Colonic mucosa (tissue), 4 donors: ENCODE measurements at regions not wholly inside any gene's neighbourhood (a gene's known extent, or its start where the extent isn't known, plus 50 kb on each side); places are given as distances from the start of the nearest gene placed in this dataset.

Source experiments
- DNase-seq: peaks from one replicate; pipeline ENCODE4 v3.0.0-alpha.2; 2020
- H3K27ac ChIP-seq: fragments of 200-600 bp; one replicate; pipeline ENCODE4 v1.8.0; 2021
- H3K27me3 ChIP-seq: fragments of 200-600 bp; one replicate; pipeline ENCODE4 v1.8.0; 2021
- H3K36me3 ChIP-seq: fragments of 200-600 bp; one replicate; pipeline ENCODE4 v1.8.0; 2021
- H3K4me1 ChIP-seq: fragments of 200-600 bp; one replicate; pipeline ENCODE4 v1.8.0; 2021; ENCODE audit warnings: mild to moderate bottlenecking
- H3K4me3 ChIP-seq: fragments of 200-600 bp; one replicate; pipeline ENCODE4 v1.8.0; 2021
- H3K9ac ChIP-seq, 2 donors: one replicate each; pipeline ENCODE4 v1.7.0; 2013; ENCODE audit warnings: control low read depth in 2 of 2, low read depth in 2 of 2, low read length in 2 of 2
- H3K9me3 ChIP-seq: fragments of 200-600 bp; one replicate; pipeline ENCODE4 v1.8.0; 2021
- CTCF ChIP-seq: fragments of 200-600 bp; IDR thresholded peaks from one replicate; pipeline ENCODE4 v1.8.0; 2022; ENCODE audit warnings: antibody characterized with exemption, mild to moderate bottlenecking
- intact Hi-C: fragments of 100-400 bp; cut with DNase I; formaldehyde crosslinking; loops from one replicate; pipeline ENCODE4 v1.14.1; 2022
- donor health status: healthy.
- donor health status: DM: no; HTN: no; CAD: no.
- donor health status: DM: no; HTN: no; CAD: no.

- H3K27me3 ChIP-seq = no peaks in the 10 kb centered on the region
- no peak for DNase-seq
- no peaks in the 10 kb centered on the region for H3K4me1 ChIP-seq
- TF ChIP-seq CTCF = no peak
- no peak overlapping the region for H3K27ac ChIP-seq
- H3K4me3 ChIP-seq = no peak overlapping the region
- no peaks in the 10 kb centered on the region for H3K36me3 ChIP-seq
- intact Hi-C loops = no loop called here
- no peaks in the 10 kb centered on the region for H3K9me3 ChIP-seq
- no peak overlapping the region for H3K9ac ChIP-seq
Observed at GRCh38 chr18:51478908-51479307, 281.4 kb upstream of the MEX3C start.

DNA sequence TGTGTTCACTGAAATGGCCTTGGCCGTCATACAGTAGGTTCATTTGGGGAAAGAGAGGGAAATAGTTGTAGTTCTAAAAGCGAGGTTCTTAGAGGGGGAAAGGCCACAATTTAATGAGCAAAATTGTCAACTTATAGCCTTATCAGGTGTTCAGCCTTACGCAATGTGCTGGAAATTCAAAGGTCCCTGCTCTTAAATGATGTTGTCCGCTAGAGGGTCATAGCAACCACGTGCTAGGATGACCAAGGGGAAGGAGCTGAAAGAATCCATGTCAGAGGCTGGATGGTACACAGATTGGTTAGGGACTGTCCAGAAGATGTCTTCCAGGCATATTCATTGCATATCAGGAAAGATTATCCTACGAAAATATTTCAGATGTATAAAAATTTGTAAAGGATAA lies 282.3 kb upstream of the MEX3C start:
- H3K4me1 ChIP-seq = no peaks in the 10 kb centered on the region
- no peaks in the 10 kb centered on the region for H3K36me3 ChIP-seq
- H3K27me3 ChIP-seq = no peaks in the 10 kb centered on the region
- no peak overlapping the region for H3K4me3 ChIP-seq
- no peak for TF ChIP-seq CTCF
- intact Hi-C loops = no loop called here
- DNase-seq = no peak
- no peak overlapping the region for H3K9ac ChIP-seq
- H3K27ac ChIP-seq = no peak overlapping the region
- no peaks in the 10 kb centered on the region for H3K9me3 ChIP-seq

DNA sequence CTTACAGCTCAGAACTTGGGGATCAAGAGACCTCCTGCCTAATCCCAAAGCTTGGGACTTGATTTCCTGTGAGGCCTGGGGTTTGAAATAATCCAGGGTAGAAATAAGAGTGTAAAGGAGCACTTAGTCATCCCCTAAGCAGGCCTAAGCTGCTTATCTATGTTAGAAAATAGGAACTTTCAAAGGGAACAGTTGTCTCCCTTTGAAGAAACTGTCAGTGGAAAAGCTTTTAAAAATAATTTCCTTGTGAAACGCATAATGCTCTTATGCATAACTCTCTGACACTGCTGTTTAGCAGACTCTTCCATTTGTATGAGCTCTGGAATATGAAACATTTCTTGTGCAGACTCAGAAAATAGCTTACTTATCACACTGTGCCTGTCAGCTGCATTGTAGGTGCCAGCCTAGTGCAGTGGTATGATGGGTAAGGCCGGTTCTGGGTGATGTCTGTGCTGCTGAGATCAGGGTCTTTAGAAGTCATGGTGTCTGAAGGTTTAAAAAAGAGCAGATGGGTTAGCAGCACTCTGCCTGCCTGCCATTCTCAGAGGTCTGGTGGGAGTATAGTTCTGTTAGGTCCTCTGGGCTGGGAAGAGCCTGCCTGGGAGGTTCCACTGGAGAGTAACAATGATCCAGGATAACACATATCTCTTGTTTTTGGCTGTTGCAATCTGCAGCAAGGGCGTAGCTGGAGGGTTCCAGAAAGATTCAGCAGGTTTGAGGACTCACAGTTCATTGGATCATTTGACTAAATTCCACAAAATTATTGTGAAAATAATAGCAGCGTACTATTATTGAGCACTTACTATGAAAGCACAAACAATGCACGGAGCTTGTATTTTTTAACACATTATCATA lies 283.2 kb upstream of the MEX3C start:
- no peak for TF ChIP-seq CTCF
- intact Hi-C loops = no loop called here
- H3K27me3 ChIP-seq = no peaks in the 10 kb centered on the region
- no peak for DNase-seq
- no peaks in the 10 kb centered on the region for H3K4me1 ChIP-seq
- H3K4me3 ChIP-seq = no peak overlapping the region
- H3K36me3 ChIP-seq = no peaks in the 10 kb centered on the region
- no peak overlapping the region for H3K27ac ChIP-seq
- no peaks in the 10 kb centered on the region for H3K9me3 ChIP-seq
- no peak overlapping the region for H3K9ac ChIP-seq

- H3K9me3 ChIP-seq = no peaks in the 10 kb centered on the region
- intact Hi-C loops = no loop called here
- DNase-seq = no peak
- H3K4me1 ChIP-seq = no peaks in the 10 kb centered on the region
- no peaks in the 10 kb centered on the region for H3K27me3 ChIP-seq
- no peaks in the 10 kb centered on the region for H3K36me3 ChIP-seq
- H3K27ac ChIP-seq = no peak overlapping the region
- H3K4me3 ChIP-seq = no peak overlapping the region
- TF ChIP-seq CTCF = no peak
- H3K9ac ChIP-seq = no peak overlapping the region
Observed at GRCh38 chr18:51486735-51487366, 289.4 kb upstream of the MEX3C start.

DNA sequence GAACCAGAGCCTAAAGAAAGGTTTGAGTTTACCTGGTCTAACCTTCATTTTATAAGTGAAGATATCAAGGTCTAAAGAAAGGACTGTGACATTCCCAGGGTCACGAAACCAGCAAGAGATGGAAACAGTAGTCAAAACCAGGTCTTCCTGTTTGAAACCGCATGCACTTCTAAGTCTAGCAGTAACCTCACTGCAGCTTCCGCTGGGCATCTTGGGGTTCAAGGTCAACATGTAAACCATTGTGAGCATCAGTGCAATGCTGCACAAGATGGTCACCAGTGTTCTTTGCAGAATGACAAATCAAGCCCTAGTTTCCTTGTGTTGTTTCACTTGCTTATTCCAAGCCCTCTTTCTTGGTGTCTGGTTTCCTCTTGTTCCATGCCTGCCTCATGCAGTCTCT lies 292.9 kb upstream of the MEX3C start:
- Histone ChIP-seq H3K36me3 (no peaks in the 10 kb centered on the region), H3K27ac (no peak overlapping the region), H3K4me1 (no peaks in the 10 kb centered on the region), H3K27me3 (no peaks in the 10 kb centered on the region), H3K4me3 (no peak overlapping the region), H3K9me3 (no peaks in the 10 kb centered on the region), H3K9ac (no peak overlapping the region)
- no peak for DNase-seq
- intact Hi-C loops = no loop called here
- TF ChIP-seq CTCF = no peak
